ENCODE measurements at regions not wholly inside any gene's neighbourhood (a gene's known extent, or its start where the extent isn't known, plus 50 kb on each side); places are given as distances from the start of the nearest gene placed in this dataset.

DNA sequence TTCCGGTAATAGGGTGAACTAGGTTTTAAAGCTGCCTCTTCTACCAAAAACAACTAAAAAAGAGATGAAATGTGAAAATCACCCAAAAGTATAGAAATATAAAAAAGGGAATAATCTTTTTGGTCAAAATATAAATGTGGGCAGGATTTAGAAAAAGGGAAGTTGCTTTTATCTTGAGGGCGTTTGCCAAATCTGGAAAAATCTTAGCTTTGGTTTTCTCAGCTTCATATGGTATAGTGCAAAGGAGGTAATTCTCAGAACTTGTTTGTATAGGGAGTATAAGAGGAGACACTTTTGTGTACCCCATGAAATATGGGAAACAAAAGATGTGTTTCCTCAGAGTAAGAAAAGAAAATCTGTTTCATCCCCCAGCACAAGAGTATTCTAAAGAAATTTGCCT is 54.2 kb upstream of the TRIM26 start (continued):
- TF ChIP-seq, protein P1, sequence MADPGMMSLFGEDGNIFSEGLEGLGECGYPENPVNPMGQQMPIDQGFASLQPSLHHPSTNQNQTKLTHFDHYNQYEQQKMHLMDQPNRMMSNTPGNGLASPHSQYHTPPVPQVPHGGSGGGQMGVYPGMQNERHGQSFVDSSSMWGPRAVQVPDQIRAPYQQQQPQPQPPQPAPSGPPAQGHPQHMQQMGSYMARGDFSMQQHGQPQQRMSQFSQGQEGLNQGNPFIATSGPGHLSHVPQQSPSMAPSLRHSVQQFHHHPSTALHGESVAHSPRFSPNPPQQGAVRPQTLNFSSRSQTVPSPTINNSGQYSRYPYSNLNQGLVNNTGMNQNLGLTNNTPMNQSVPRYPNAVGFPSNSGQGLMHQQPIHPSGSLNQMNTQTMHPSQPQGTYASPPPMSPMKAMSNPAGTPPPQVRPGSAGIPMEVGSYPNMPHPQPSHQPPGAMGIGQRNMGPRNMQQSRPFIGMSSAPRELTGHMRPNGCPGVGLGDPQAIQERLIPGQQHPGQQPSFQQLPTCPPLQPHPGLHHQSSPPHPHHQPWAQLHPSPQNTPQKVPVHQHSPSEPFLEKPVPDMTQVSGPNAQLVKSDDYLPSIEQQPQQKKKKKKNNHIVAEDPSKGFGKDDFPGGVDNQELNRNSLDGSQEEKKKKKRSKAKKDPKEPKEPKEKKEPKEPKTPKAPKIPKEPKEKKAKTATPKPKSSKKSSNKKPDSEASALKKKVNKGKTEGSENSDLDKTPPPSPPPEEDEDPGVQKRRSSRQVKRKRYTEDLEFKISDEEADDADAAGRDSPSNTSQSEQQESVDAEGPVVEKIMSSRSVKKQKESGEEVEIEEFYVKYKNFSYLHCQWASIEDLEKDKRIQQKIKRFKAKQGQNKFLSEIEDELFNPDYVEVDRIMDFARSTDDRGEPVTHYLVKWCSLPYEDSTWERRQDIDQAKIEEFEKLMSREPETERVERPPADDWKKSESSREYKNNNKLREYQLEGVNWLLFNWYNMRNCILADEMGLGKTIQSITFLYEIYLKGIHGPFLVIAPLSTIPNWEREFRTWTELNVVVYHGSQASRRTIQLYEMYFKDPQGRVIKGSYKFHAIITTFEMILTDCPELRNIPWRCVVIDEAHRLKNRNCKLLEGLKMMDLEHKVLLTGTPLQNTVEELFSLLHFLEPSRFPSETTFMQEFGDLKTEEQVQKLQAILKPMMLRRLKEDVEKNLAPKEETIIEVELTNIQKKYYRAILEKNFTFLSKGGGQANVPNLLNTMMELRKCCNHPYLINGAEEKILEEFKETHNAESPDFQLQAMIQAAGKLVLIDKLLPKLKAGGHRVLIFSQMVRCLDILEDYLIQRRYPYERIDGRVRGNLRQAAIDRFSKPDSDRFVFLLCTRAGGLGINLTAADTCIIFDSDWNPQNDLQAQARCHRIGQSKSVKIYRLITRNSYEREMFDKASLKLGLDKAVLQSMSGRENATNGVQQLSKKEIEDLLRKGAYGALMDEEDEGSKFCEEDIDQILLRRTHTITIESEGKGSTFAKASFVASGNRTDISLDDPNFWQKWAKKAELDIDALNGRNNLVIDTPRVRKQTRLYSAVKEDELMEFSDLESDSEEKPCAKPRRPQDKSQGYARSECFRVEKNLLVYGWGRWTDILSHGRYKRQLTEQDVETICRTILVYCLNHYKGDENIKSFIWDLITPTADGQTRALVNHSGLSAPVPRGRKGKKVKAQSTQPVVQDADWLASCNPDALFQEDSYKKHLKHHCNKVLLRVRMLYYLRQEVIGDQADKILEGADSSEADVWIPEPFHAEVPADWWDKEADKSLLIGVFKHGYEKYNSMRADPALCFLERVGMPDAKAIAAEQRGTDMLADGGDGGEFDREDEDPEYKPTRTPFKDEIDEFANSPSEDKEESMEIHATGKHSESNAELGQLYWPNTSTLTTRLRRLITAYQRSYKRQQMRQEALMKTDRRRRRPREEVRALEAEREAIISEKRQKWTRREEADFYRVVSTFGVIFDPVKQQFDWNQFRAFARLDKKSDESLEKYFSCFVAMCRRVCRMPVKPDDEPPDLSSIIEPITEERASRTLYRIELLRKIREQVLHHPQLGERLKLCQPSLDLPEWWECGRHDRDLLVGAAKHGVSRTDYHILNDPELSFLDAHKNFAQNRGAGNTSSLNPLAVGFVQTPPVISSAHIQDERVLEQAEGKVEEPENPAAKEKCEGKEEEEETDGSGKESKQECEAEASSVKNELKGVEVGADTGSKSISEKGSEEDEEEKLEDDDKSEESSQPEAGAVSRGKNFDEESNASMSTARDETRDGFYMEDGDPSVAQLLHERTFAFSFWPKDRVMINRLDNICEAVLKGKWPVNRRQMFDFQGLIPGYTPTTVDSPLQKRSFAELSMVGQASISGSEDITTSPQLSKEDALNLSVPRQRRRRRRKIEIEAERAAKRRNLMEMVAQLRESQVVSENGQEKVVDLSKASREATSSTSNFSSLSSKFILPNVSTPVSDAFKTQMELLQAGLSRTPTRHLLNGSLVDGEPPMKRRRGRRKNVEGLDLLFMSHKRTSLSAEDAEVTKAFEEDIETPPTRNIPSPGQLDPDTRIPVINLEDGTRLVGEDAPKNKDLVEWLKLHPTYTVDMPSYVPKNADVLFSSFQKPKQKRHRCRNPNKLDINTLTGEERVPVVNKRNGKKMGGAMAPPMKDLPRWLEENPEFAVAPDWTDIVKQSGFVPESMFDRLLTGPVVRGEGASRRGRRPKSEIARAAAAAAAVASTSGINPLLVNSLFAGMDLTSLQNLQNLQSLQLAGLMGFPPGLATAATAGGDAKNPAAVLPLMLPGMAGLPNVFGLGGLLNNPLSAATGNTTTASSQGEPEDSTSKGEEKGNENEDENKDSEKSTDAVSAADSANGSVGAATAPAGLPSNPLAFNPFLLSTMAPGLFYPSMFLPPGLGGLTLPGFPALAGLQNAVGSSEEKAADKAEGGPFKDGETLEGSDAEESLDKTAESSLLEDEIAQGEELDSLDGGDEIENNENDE (IDR thresholded peaks at IDR 0.05; ENCODE audit: insufficient replicate concordance, low read length) = no peak
- TF ChIP-seq HDAC6 (IDR thresholded peaks at IDR 0.05; ENCODE audit: low read depth, low read length) (no peak), RFX5 (IDR thresholded peaks at IDR 0.05; ENCODE audit: borderline replicate concordance, low read depth, low read length) (no peak), BACH1 (IDR thresholded peaks at IDR 0.05; ENCODE audit: low read length) (no peak), BRCA1 (IDR thresholded peaks at IDR 0.05; ENCODE audit: low read depth, low read length) (no peak), RXRA (IDR thresholded peaks at IDR 0.05; ENCODE audit: insufficient read depth, low read depth, low read length) (no peak), SIX5 (IDR thresholded peaks at IDR 0.05; ENCODE audit: low read depth, low read length) (no peak), HDAC2 (IDR thresholded peaks at IDR 0.05; ENCODE audit: borderline replicate concordance in 1 of 2, low read depth in 2 of 2, low read length in 2 of 2) (no peak), JUND (IDR thresholded peaks at IDR 0.05; ENCODE audit: low read length) (no peak)

Data from H1 (cell line).